ENCODE measurements at regions not wholly inside any gene's neighbourhood (a gene's known extent, or its start where the extent isn't known, plus 50 kb on each side); places are given as distances from the start of the nearest gene placed in this dataset.

DNA sequence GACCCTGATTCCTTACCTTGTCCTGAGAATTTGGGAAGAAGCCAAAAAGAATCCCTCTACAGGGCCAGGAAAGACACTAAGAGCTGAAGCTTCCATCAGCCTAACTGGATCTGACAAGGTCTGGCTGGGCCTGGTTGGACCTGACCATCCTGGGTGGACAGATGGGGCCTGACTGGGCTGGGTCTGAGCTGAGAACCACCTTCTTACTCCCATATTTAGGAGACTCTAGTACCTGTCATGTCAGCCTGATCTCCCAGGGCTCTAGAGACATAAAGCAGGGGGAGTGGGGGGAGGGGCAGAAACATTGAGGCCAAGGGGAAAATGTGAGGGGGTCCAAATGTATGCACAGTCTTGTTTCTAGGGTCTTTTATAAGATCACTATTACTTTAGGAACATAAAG, 129.9 kb downstream of the BUD13 start:
- no peak for TF ChIP-seq CTCF (IDR thresholded peaks at IDR 0.05; ENCODE audit: low read depth, low read length, missing input control)
- no peak for TF ChIP-seq RAD21 (IDR thresholded peaks at IDR 0.05)
- no peak for TF ChIP-seq REST (IDR thresholded peaks at IDR 0.05)
- TF ChIP-seq FOXA2 (IDR thresholded peaks at IDR 0.05), result no peak
- TF ChIP-seq SP1 (IDR thresholded peaks at IDR 0.05), result no peak
- TF ChIP-seq MAX (IDR thresholded peaks at IDR 0.05), result no peak
- TF ChIP-seq, protein P1, sequence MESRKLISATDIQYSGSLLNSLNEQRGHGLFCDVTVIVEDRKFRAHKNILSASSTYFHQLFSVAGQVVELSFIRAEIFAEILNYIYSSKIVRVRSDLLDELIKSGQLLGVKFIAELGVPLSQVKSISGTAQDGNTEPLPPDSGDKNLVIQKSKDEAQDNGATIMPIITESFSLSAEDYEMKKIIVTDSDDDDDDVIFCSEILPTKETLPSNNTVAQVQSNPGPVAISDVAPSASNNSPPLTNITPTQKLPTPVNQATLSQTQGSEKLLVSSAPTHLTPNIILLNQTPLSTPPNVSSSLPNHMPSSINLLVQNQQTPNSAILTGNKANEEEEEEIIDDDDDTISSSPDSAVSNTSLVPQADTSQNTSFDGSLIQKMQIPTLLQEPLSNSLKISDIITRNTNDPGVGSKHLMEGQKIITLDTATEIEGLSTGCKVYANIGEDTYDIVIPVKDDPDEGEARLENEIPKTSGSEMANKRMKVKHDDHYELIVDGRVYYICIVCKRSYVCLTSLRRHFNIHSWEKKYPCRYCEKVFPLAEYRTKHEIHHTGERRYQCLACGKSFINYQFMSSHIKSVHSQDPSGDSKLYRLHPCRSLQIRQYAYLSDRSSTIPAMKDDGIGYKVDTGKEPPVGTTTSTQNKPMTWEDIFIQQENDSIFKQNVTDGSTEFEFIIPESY (IDR thresholded peaks at IDR 0.05), result no peak
- no peak for TF ChIP-seq GABPA (IDR thresholded peaks at IDR 0.05 in 1 of 2, conservative IDR thresholded peaks at IDR 0.05 in 1 of 2)
- TF ChIP-seq TAF1 (conservative IDR thresholded peaks at IDR 0.05), result no peak
- TF ChIP-seq YY1 (IDR thresholded peaks at IDR 0.05), result no peak
- TF ChIP-seq EGR1 (IDR thresholded peaks at IDR 0.05; ENCODE audit: low read depth in 2 of 2), result no peak
- no peak for TF ChIP-seq ATF3 (IDR thresholded peaks at IDR 0.05)
- no peak for TF ChIP-seq JUND (IDR thresholded peaks at IDR 0.05)
- no peak for TF ChIP-seq HNF4G (IDR thresholded peaks at IDR 0.05)
